ENCODE measurements at regions not wholly inside any gene's neighbourhood (a gene's known extent, or its start where the extent isn't known, plus 50 kb on each side); places are given as distances from the start of the nearest gene placed in this dataset.

DNA sequence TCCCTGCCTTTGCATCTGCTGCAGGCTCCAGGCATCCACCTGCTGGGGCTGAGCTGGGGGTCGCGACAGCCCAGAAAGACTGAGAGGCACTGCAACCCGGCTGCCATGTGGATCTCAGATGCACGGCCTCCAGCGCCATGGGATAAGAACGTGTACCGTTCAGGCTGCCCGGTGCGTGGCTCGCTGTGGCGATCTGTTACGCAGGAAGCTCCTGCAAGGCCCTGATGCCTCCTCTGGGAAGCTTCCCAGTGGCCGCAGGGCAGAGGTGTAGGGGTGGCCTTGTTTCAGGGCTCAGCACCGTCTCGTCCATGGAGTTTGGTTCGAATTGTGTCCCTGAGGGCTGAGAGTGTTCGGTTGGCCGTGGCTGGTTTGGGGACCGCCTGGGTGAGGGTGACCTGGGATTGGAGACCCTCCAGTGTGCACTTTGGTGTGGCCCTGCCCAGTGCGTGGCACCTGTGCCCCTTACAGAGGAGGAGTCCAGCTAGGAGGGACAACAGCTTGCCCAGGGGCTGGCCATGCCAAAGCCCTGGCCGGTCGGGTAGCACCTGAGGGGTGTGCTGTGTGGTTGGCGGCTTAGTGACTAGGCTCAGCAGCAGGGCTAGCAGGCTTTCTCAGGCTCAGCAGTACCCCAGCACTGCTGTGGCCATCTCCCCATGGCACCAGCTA, 1184.5 kb downstream of the BRD1 start:
- no peak for DNase-seq (ENCODE audit: low read depth in 1 of 2, low spot score in 1 of 2)
- Histone ChIP-seq H3K27me3 (no peaks in the 10 kb centered on the region), H3K4me3 (no peak overlapping the region), H3K27ac (no peak overlapping the region), H3K4me1 (ENCODE audit: low read depth) (no peaks in the 10 kb centered on the region), H3K36me3 (no peaks in the 10 kb centered on the region), H3K9me3 (ENCODE audit: low read depth) (no peaks in the 10 kb centered on the region)
- TF ChIP-seq, protein P1, sequence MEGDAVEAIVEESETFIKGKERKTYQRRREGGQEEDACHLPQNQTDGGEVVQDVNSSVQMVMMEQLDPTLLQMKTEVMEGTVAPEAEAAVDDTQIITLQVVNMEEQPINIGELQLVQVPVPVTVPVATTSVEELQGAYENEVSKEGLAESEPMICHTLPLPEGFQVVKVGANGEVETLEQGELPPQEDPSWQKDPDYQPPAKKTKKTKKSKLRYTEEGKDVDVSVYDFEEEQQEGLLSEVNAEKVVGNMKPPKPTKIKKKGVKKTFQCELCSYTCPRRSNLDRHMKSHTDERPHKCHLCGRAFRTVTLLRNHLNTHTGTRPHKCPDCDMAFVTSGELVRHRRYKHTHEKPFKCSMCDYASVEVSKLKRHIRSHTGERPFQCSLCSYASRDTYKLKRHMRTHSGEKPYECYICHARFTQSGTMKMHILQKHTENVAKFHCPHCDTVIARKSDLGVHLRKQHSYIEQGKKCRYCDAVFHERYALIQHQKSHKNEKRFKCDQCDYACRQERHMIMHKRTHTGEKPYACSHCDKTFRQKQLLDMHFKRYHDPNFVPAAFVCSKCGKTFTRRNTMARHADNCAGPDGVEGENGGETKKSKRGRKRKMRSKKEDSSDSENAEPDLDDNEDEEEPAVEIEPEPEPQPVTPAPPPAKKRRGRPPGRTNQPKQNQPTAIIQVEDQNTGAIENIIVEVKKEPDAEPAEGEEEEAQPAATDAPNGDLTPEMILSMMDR (IDR thresholded peaks at IDR 0.05; ENCODE audit: low read depth, low read length), result no peak

DNA sequence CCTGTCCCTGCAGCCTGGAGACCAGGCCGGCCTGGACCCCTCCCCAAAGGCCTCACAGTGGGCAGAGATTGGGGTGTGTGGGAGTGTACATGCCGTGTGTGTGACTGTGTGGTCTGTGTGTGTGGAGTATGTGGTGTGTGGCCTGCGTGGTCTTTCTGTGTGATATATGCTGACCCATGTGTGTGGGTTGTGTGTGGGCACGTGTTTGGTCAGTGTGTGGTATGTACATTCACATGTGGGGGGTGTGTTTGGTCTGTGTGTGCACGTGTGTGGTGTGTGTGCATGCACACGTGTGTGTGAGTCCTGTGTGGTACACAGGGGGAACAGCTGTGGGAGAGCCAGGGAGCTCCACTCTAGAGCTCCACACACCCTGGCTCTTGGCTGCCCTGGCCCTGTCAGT, 1185.1 kb downstream of the BRD1 start:
- Histone ChIP-seq H3K4me1 (ENCODE audit: low read depth) (no peaks in the 10 kb centered on the region), H3K27me3 (no peaks in the 10 kb centered on the region), H3K4me3 (no peak overlapping the region), H3K27ac (no peak overlapping the region), H3K9me3 (ENCODE audit: low read depth) (no peaks in the 10 kb centered on the region), H3K36me3 (no peaks in the 10 kb centered on the region)
- DNase-seq (ENCODE audit: low read depth in 1 of 2, low spot score in 1 of 2), result no peak
- TF ChIP-seq, protein P1 (IDR thresholded peaks at IDR 0.05; ENCODE audit: low read depth, low read length), result no peak

DNA sequence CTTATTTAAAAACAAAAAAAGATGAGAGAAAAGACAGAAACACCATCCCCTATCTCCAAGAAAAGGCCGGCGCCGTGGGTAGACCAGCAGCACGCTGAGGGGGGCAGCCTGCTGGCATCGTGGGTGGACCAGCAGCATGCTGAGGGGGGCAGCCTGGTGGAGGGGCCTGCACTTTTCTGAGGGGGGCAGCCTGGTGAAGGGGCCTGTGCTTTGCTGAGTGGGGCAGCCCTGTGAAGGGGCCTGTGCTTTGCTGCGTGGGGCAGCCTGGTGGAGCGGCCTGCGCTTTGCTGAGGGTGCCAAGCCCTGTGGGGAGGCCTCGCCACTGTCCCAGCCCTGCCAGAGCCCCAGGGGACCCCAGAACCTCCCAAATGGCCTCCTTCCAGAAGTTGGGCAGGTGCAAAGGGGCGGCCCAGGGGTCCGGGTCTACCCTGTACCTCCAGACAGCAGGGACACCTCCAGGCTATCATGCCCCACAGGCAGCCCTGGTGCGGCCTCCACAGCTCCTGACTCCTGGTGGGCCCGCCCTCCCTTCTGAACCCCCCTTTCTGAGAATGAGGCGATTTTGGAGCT, 1185.7 kb downstream of the BRD1 start:
- DNase-seq (ENCODE audit: low read depth in 1 of 2, low spot score in 1 of 2), result no peak
- Histone ChIP-seq H3K36me3 (no peaks in the 10 kb centered on the region), H3K4me1 (ENCODE audit: low read depth) (no peaks in the 10 kb centered on the region), H3K27ac (no peak overlapping the region), H3K27me3 (no peaks in the 10 kb centered on the region), H3K9me3 (ENCODE audit: low read depth) (no peaks in the 10 kb centered on the region), H3K4me3 (no peak overlapping the region)
- TF ChIP-seq, protein P1 (IDR thresholded peaks at IDR 0.05; ENCODE audit: low read depth, low read length), result no peak

DNA sequence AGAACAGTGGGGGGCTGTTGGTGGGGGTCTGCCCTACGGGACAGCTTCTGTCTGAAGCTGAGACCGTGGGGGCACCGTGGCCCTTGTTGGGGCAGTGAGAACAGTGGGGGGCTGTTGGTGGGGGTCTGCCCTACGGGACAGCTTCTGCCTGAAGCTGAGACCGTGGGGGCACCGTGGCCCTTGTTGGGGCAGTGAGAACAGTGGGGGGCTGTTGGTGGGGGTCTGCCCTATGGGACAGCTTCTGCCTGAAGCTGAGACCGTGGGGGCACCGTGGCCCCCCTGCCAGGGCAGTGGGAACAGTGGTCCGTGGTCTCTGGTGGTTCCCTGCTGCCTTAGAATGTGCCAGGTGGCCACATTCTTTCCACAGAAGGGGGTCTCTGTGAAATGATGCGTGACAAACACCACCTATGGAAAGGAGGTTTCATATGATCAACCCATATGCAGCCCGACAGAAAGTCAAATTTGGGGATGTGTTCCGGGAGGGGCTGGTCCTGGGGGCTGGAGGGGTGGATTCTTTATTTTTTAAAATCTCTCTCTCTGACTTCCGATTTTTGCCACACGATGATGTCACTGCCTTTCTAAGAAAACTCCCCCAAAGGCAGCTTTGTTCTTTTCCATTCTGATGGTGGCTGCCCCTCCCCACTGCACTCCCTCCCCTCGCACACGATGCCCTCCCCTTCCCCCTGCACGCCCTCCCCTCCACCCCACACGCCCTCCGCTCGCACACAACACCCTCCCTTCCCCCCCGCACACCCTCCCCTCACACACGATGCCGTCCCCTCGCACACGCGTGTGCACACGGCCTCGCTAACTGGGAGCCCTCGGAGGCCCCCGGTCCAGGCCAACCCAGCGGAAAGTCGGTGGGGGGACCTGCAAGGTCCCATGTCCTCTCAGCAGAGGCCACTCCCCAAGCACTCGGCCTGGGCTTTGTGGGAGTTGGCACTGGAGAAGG, 1186.5 kb downstream of the BRD1 start:
- H3K27ac ChIP-seq, result no peak overlapping the region
- H3K9me3 ChIP-seq (ENCODE audit: low read depth), result no peaks in the 10 kb centered on the region
- no peaks in the 10 kb centered on the region for H3K4me1 ChIP-seq (ENCODE audit: low read depth)
- H3K36me3 ChIP-seq, result no peaks in the 10 kb centered on the region
- TF ChIP-seq, protein P1 (IDR thresholded peaks at IDR 0.05; ENCODE audit: low read depth, low read length), result no peak
- H3K4me3 ChIP-seq, result no peak overlapping the region
- DNase-seq (ENCODE audit: low read depth in 1 of 2, low spot score in 1 of 2), result no peak
- no peaks in the 10 kb centered on the region for H3K27me3 ChIP-seq

DNA sequence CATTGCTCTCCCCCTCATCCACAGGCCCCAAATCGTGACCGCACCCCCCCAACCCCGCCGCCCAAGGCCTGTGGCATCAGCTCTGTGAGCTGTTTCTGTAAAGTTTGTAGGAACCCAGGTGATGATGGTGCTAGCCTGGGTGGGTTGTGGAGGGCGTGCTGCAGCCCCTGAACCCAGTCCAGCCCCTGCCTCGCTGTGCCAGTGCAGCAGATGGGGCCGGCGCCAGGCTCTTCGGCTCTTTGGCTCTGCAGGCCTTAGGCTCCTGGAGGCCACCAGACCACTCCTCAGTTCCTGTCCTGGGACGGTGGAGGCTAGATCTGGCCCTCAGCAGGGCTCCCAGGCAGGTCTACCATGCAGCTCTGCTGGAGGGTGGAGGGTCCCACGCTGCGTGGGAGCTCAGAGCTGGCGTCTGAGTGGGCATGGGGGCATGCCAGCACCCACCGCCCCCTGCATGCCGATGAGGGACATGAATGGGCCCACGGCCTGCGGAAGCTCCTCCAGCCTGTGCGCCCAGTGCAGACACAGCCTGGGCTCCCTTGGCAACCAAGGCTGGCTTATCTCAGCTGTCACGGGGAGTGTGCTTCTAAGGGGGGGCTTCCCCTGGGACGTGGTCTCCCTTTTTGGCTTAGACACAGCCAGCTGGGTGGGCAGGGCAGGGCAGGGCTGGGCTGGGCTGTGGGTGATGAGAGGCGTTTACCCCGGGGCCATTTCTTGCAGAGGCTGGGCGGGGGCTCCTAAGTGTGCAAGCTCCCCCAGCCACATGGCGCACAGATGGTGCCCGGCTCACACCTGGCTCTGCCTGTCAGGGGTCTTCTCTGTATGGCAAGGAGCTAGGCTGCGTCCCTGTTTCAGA, 1187.6 kb downstream of the BRD1 start:
- no peaks in the 10 kb centered on the region for H3K27me3 ChIP-seq
- H3K27ac ChIP-seq, result no peak overlapping the region
- no peaks in the 10 kb centered on the region for H3K36me3 ChIP-seq
- TF ChIP-seq, protein P1 (IDR thresholded peaks at IDR 0.05; ENCODE audit: low read depth, low read length), result no peak
- no peaks in the 10 kb centered on the region for H3K4me1 ChIP-seq (ENCODE audit: low read depth)
- no peak overlapping the region for H3K4me3 ChIP-seq
- no peaks in the 10 kb centered on the region for H3K9me3 ChIP-seq (ENCODE audit: low read depth)
- DNase-seq (ENCODE audit: low read depth in 1 of 2, low spot score in 1 of 2), result no peak
